HepG2 (cell line): ENCODE measurements at regions not wholly inside any gene's neighbourhood (a gene's known extent, or its start where the extent isn't known, plus 50 kb on each side); places are given as distances from the start of the nearest gene placed in this dataset.

Experiments used
- ATAC-seq: fragments of 200-7000 bp; cut with Tn5 transposase; 3 replicates; pipeline ENCODE4 v1.9.1; 2020; ENCODE audit warnings: mild to moderate bottlenecking, moderate library complexity
- BruUV-seq: library from RNA; stranded (reverse); fragments of 400-500 nt; replicated peaks from 2 replicates; lab custom pipeline; 2021; lab: Mats Ljungman, UMichigan
- CTCF ChIA-PET: fragments of 300-600 bp; formaldehyde crosslinking; extraction: SDS; loops from one replicate; lab custom pipeline; 2021; ENCODE audit warnings: low total read pairs, inconsistent platforms, low intra/inter-chr PET ratio; lab: Yijun Ruan, JAX
- POLR2A ChIA-PET: fragments of 350-600 bp; sonication (Branson Sonifier 250); formaldehyde crosslinking; loops from one replicate; lab custom pipeline; 2020; ENCODE audit warnings: antibody characterized with exemption, inconsistent platforms; lab: Yijun Ruan, JAX
- DNase-seq: peaks from one replicate; pipeline ENCODE4 v3.0.0-alpha.2; 2015; ENCODE audit warnings: low spot score
- FAIRE-seq: peaks from 3 replicates; lab custom pipeline; 2011; peaks lifted over from hg19 to GRCh38; lab: Jason Lieb, UNC
- H2AFZ ChIP-seq: one replicate; pipeline ENCODE4 v1.6.1; 2011; ENCODE audit warnings: low read length, inconsistent platforms
- H3K27ac ChIP-seq: fragments of 300-600 bp; 3 replicates; pipeline ENCODE4 v1.8.0; 2011; ENCODE audit warnings: mixed run types, mild to moderate bottlenecking, mixed read lengths, low read length, inconsistent platforms; ENCODE audit not compliant: insufficient read depth; ENCODE audit errors: extremely low read length
- H3K27me3 ChIP-seq, 2 experiments: fragments of 200-600 bp in 1 of 2; 2 replicates in 1 of 2; 3 replicates in 1 of 2; pipeline versions ENCODE4 v1.6.0 to v1.8.0; 2011; ENCODE audit warnings: low read length in 2 of 2, mild to moderate bottlenecking in 2 of 2, moderate library complexity in 2 of 2, inconsistent platforms in 1 of 2; ENCODE audit not compliant: insufficient read depth in 2 of 2, control insufficient read depth in 1 of 2
- H3K36me3 ChIP-seq, 2 experiments: fragments of 200-600 bp in 1 of 2; replicated peaks in 1 of 2; 2 replicates in 1 of 2; 3 replicates in 1 of 2; pipeline versions ENCODE4 v1.5.1 to v1.8.0; 2011; ENCODE audit warnings: low read length in 2 of 2, inconsistent platforms in 1 of 2; ENCODE audit not compliant: insufficient read depth in 2 of 2, control insufficient read depth in 1 of 2
- H3K4me1 ChIP-seq: 2 replicates; pipeline ENCODE4 v1.5.1; 2012; ENCODE audit warnings: low read length, inconsistent platforms; ENCODE audit not compliant: insufficient read depth
- H3K4me2 ChIP-seq: 2 replicates; pipeline ENCODE4 v1.6.0; 2011; ENCODE audit warnings: low read depth, low read length, inconsistent platforms
- H3K4me3 ChIP-seq, 3 experiments: fragments of 200-600 bp in 1 of 3; sonication (generic), shearing (Covaris generic) in 1 of 3; replicated peaks in 1 of 3; 2 replicates each; pipeline ENCODE4 v1.5.1; 2011 to 2016; ENCODE audit warnings: low read length in 3 of 3, inconsistent platforms in 2 of 3, low read depth in 2 of 3, mild to moderate bottlenecking in 2 of 3, control low read depth in 1 of 3, mixed read lengths in 1 of 3; ENCODE audit not compliant: insufficient read depth in 1 of 3
- H3K79me2 ChIP-seq: one replicate; pipeline ENCODE4 v1.6.1; 2011; ENCODE audit warnings: low read length, inconsistent platforms; ENCODE audit not compliant: insufficient read depth
- H3K9ac ChIP-seq: 2 replicates; pipeline ENCODE4 v1.6.0; 2011; ENCODE audit warnings: mild to moderate bottlenecking, low read depth, low read length, inconsistent platforms; ENCODE audit not compliant: insufficient read depth
- H3K9me3 ChIP-seq: 2 replicates; pipeline ENCODE4 v1.5.1; 2012; ENCODE audit warnings: mild to moderate bottlenecking, low read length
- H4K20me1 ChIP-seq: 2 replicates; pipeline ENCODE4 v1.6.0; 2011; ENCODE audit warnings: inconsistent platforms, mild to moderate bottlenecking, low read length, moderate library complexity; ENCODE audit not compliant: insufficient read depth
- MXI1 ChIP-seq: IDR thresholded peaks from 3 replicates; pipeline ENCODE4 v1.6.1; 2012; ENCODE audit warnings: low read depth, low read length, inconsistent platforms, borderline replicate concordance
- NFYC ChIP-seq: IDR thresholded peaks from 2 replicates; pipeline ENCODE4 v1.6.1; 2016; ENCODE audit warnings: missing genetic modification reagents, missing compliant biosample characterization
- SAFB2 ChIP-seq: sonication (generic); formaldehyde crosslinking; IDR thresholded peaks from 2 replicates; pipeline ENCODE4 v1.5.1; 2020; ENCODE audit warnings: missing genetic modification reagents, low read depth, mild to moderate bottlenecking, borderline replicate concordance
- SIN3B ChIP-seq: fragments of 150-350 bp; IDR thresholded peaks from 2 replicates; pipeline ENCODE4 v1.6.1; 2014; ENCODE audit warnings: low read length
- ZNF160 ChIP-seq: sonication (generic); formaldehyde crosslinking; IDR thresholded peaks from 2 replicates; pipeline ENCODE4 v1.8.0; 2022; ENCODE audit warnings: mild to moderate bottlenecking, inconsistent platforms, missing genetic modification reagents
- ZNF232 ChIP-seq: sonication (generic); formaldehyde crosslinking; IDR thresholded peaks from 2 replicates; pipeline ENCODE4 v1.4.0; 2020; ENCODE audit warnings: missing genetic modification reagents, borderline replicate concordance
- ZNF317 ChIP-seq: sonication (generic); formaldehyde crosslinking; IDR thresholded peaks from 2 replicates; pipeline ENCODE4 v1.5.0; 2020; ENCODE audit warnings: mild to moderate bottlenecking, missing genetic modification reagents
- ZNF350 ChIP-seq: sonication (generic); formaldehyde crosslinking; IDR thresholded peaks from 2 replicates; pipeline ENCODE4 v1.4.0; 2020; ENCODE audit warnings: mild to moderate bottlenecking, low read depth, missing genetic modification reagents, borderline replicate concordance
- ZNF652 ChIP-seq: IDR thresholded peaks from 2 replicates; pipeline ENCODE4 v1.6.1; 2016; ENCODE audit warnings: low read depth, borderline replicate concordance
- ZZZ3 ChIP-seq: sonication (generic); formaldehyde crosslinking; IDR thresholded peaks from 2 replicates; pipeline ENCODE4 v1.4.0; 2020; ENCODE audit warnings: missing genetic modification reagents, mild to moderate bottlenecking, borderline replicate concordance
- whole genome bisulfite sequencing: methylation state at CpG from one replicate; pipeline ENCODE4 v1.1.6; 2017; ENCODE audit warnings: low lambda C conversion rate; 5-methylcytosine and 5-hydroxymethylcytosine counted together
- in situ Hi-C: cut with HindIII; loops from 2 replicates; pipeline ENCODE4 v1.10.0; 2017; ENCODE audit warnings: low pct_unique_long_range_greater_than_20kb; ENCODE audit not compliant: extremely low pct_ligation_motif_present
- intact Hi-C: fragments of 100-400 bp; cut with micrococcal nuclease; formaldehyde crosslinking; loops from one replicate; pipeline ENCODE4 v1.10.0; 2022; ENCODE audit not compliant: unreplicated experiment
- TF ChIP-seq, protein P1 (sequence below): sonication (generic); formaldehyde crosslinking; IDR thresholded peaks from 2 replicates; pipeline ENCODE4 v1.4.0; 2020; ENCODE audit warnings: missing genetic modification reagents
- TF ChIP-seq, protein P2 (sequence below): sonication (generic); formaldehyde crosslinking; conservative IDR thresholded peaks from 2 replicates; pipeline ENCODE4 v1.4.0; 2020; ENCODE audit warnings: missing genetic modification reagents
- TF ChIP-seq, protein P3 (sequence below): sonication (generic); formaldehyde crosslinking; IDR thresholded peaks from 2 replicates; pipeline ENCODE4 v1.8.1; 2022; ENCODE audit warnings: mild to moderate bottlenecking, missing genetic modification reagents
- TF ChIP-seq, protein P4 (sequence below): sonication (generic); formaldehyde crosslinking; IDR thresholded peaks from 2 replicates; pipeline ENCODE4 v1.4.0; 2020; ENCODE audit warnings: missing genetic modification reagents

DNA sequence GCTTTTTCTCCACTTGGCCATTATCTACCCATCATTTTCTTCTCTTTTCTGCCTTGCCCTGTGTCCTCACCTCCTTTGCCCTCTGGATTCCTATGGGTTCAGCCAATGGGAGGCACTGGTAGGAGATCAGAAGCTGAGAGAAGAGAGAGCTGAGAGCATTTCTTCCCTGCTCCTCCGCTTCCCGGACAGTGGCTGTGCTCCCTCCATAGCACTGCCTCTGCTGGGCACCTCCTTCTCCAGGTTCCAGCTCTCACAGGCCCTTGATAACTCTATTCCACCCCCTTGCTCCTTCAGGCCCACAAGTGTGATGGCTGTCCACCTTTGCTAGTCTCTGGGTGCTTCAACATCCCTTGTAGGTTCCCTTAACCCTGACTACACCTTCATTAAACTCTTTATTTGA, 79.6 kb downstream of the LSM5 start:
- POLR2A ChIA-PET = no interaction called here
- TF ChIP-seq, protein P1, sequence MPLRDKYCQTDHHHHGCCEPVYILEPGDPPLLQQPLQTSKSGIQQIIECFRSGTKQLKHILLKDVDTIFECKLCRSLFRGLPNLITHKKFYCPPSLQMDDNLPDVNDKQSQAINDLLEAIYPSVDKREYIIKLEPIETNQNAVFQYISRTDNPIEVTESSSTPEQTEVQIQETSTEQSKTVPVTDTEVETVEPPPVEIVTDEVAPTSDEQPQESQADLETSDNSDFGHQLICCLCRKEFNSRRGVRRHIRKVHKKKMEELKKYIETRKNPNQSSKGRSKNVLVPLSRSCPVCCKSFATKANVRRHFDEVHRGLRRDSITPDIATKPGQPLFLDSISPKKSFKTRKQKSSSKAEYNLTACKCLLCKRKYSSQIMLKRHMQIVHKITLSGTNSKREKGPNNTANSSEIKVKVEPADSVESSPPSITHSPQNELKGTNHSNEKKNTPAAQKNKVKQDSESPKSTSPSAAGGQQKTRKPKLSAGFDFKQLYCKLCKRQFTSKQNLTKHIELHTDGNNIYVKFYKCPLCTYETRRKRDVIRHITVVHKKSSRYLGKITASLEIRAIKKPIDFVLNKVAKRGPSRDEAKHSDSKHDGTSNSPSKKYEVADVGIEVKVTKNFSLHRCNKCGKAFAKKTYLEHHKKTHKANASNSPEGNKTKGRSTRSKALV (CRISPR knock-in tag) = no peak
- no peak for TF ChIP-seq ZNF652 (CRISPR knock-in tag)
- no peak for TF ChIP-seq NFYC (CRISPR knock-in tag)
- TF ChIP-seq, protein P2, sequence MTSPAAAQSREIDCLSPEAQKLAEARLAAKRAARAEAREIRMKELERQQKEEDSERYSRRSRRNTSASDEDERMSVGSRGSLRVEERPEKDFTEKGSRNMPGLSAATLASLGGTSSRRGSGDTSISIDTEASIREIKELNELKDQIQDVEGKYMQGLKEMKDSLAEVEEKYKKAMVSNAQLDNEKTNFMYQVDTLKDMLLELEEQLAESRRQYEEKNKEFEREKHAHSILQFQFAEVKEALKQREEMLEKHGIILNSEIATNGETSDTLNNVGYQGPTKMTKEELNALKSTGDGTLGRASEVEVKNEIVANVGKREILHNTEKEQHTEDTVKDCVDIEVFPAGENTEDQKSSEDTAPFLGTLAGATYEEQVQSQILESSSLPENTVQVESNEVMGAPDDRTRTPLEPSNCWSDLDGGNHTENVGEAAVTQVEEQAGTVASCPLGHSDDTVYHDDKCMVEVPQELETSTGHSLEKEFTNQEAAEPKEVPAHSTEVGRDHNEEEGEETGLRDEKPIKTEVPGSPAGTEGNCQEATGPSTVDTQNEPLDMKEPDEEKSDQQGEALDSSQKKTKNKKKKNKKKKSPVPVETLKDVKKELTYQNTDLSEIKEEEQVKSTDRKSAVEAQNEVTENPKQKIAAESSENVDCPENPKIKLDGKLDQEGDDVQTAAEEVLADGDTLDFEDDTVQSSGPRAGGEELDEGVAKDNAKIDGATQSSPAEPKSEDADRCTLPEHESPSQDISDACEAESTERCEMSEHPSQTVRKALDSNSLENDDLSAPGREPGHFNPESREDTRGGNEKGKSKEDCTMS (CRISPR knock-in tag) = no peak
- TF ChIP-seq, protein P3, sequence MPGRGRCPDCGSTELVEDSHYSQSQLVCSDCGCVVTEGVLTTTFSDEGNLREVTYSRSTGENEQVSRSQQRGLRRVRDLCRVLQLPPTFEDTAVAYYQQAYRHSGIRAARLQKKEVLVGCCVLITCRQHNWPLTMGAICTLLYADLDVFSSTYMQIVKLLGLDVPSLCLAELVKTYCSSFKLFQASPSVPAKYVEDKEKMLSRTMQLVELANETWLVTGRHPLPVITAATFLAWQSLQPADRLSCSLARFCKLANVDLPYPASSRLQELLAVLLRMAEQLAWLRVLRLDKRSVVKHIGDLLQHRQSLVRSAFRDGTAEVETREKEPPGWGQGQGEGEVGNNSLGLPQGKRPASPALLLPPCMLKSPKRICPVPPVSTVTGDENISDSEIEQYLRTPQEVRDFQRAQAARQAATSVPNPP (CRISPR knock-in tag) = no peak
- TF ChIP-seq ZNF232 (CRISPR knock-in tag) = no peak
- TF ChIP-seq, protein P4, sequence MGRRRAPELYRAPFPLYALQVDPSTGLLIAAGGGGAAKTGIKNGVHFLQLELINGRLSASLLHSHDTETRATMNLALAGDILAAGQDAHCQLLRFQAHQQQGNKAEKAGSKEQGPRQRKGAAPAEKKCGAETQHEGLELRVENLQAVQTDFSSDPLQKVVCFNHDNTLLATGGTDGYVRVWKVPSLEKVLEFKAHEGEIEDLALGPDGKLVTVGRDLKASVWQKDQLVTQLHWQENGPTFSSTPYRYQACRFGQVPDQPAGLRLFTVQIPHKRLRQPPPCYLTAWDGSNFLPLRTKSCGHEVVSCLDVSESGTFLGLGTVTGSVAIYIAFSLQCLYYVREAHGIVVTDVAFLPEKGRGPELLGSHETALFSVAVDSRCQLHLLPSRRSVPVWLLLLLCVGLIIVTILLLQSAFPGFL (CRISPR knock-in tag) = no peak
- no peak for TF ChIP-seq SIN3B
- no peak for TF ChIP-seq ZNF160 (CRISPR knock-in tag)
- no peak for TF ChIP-seq MXI1
- no peak for TF ChIP-seq ZZZ3 (CRISPR knock-in tag)
- TF ChIP-seq ZNF317 (CRISPR knock-in tag) = no peak
- TF ChIP-seq ZNF350 = no peak
- no peak for TF ChIP-seq SAFB2 (CRISPR knock-in tag)
- Histone ChIP-seq H3K79me2 (no peaks in the 10 kb centered on the region), H3K4me1 (no peaks in the 10 kb centered on the region), H4K20me1 (no peaks in the 10 kb centered on the region), H3K9ac (no peak overlapping the region), H3K27ac (no peak overlapping the region), H3K4me2 (no peak overlapping the region), H2AFZ (no peak overlapping the region), H3K4me3 (no peak overlapping the region), H3K27me3 (no peaks in the 10 kb centered on the region), H3K36me3 (no peaks in the 10 kb centered on the region), H3K9me3 (no peaks in the 10 kb centered on the region)
- DNase-seq = no peak
- FAIRE-seq = no peak
- ATAC-seq = no peak
- BruUV-seq = no TSS peak
- intact Hi-C loops = no loop called here
- 33% methylated on average over 2 of the region's 2 CpGs for WGBS
- in situ Hi-C loops = no loop called here
- CTCF ChIA-PET = no interaction called here
